ENCODE measurements at regions not wholly inside any gene's neighbourhood (a gene's known extent, or its start where the extent isn't known, plus 50 kb on each side); places are given as distances from the start of the nearest gene placed in this dataset.

GRCh38 chr2:203599509-203599908 lies 64.4 kb upstream of the RAPH1 start:
- WGBS (ENCODE audit: insufficient coverage) = 71% methylated on average over 4 of the region's 4 CpGs
- intact Hi-C loops (cut with micrococcal nuclease) = no loop called here

DNA sequence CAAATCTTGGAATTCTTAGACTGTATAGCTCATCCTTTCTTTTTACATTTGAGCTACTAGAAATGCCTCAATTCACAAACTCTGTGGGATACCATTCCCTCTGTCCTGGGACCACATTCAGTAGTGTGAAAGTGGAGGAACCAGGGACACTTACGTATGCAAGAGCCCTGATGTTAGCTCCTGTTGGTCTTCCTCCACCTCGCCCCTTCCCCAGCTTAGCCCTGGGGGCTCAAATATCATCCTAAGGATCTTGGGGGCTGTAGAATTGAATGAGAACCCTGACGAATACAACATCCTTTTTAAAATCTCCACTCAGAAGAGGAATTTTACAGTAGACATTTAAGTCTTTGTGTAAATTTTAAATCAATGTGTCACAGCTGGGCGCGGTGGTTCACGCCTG lies 65.2 kb upstream of the RAPH1 start:
- H3K36me3 Mint-ChIP-seq = no peaks in the 10 kb centered on the region
- H3K27ac Mint-ChIP-seq = no peak overlapping the region
- H3K27me3 ChIP-seq (ENCODE audit: control insufficient read depth, insufficient read depth, low read length) = peaks cover 3% of the 10 kb centered on the region
- DNase-seq (no peak), ATAC-seq (no peak)
- no peak overlapping the region for H3K4me3 Mint-ChIP-seq
- no peak overlapping the region for H3K4me3 ChIP-seq (ENCODE audit: low read length)
- no peaks in the 10 kb centered on the region for H3K36me3 ChIP-seq (ENCODE audit: control insufficient read depth, insufficient read depth, low read length)
- H3K4me1 Mint-ChIP-seq = peaks cover 6 to 8% of the 10 kb centered on the region in 2 donors
- H3K9me3 Mint-ChIP-seq = no peaks in the 10 kb centered on the region
- intact Hi-C loops (cut with micrococcal nuclease) = no loop called here
- H3K27ac ChIP-seq (ENCODE audit: low read length) = no peak overlapping the region
- peaks cover 11% of the 10 kb centered on the region for H3K4me1 ChIP-seq (ENCODE audit: control insufficient read depth, insufficient read depth, low read length)
- peaks cover 21 to 24% of the 10 kb centered on the region in 2 donors for H3K27me3 Mint-ChIP-seq (ENCODE audit: low read depth in 2 of 2)
- WGBS (ENCODE audit: insufficient coverage) = 95% methylated on average over 5 of the region's 6 CpGs
- H3K9me3 ChIP-seq (ENCODE audit: control insufficient read depth, insufficient read depth, low read length) = no peaks in the 10 kb centered on the region
- TF ChIP-seq, protein P1, sequence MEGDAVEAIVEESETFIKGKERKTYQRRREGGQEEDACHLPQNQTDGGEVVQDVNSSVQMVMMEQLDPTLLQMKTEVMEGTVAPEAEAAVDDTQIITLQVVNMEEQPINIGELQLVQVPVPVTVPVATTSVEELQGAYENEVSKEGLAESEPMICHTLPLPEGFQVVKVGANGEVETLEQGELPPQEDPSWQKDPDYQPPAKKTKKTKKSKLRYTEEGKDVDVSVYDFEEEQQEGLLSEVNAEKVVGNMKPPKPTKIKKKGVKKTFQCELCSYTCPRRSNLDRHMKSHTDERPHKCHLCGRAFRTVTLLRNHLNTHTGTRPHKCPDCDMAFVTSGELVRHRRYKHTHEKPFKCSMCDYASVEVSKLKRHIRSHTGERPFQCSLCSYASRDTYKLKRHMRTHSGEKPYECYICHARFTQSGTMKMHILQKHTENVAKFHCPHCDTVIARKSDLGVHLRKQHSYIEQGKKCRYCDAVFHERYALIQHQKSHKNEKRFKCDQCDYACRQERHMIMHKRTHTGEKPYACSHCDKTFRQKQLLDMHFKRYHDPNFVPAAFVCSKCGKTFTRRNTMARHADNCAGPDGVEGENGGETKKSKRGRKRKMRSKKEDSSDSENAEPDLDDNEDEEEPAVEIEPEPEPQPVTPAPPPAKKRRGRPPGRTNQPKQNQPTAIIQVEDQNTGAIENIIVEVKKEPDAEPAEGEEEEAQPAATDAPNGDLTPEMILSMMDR (IDR thresholded peaks at IDR 0.05) = no peak

More at GRCh38 chr2:203599509-203599908, 64.4 kb upstream of the RAPH1 start:
- peaks cover 11% of the 10 kb centered on the region for H3K4me1 ChIP-seq (ENCODE audit: control insufficient read depth, insufficient read depth, low read length)
- ATAC-seq = no peak
- H3K4me3 ChIP-seq (ENCODE audit: low read length) = no peak overlapping the region
- H3K27me3 ChIP-seq (ENCODE audit: control insufficient read depth, insufficient read depth, low read length) = peaks cover 3% of the 10 kb centered on the region
- H3K4me3 Mint-ChIP-seq = no peak overlapping the region
- H3K27ac Mint-ChIP-seq = no peak overlapping the region
- H3K27me3 Mint-ChIP-seq (ENCODE audit: low read depth in 2 of 2) = peaks cover 21 to 24% of the 10 kb centered on the region in 2 donors
- H3K4me1 Mint-ChIP-seq = peaks cover 6 to 8% of the 10 kb centered on the region in 2 donors
- H3K9me3 ChIP-seq (ENCODE audit: control insufficient read depth, insufficient read depth, low read length) = no peaks in the 10 kb centered on the region
- H3K36me3 Mint-ChIP-seq = no peaks in the 10 kb centered on the region
- H3K27ac ChIP-seq (ENCODE audit: low read length) = no peak overlapping the region
- H3K9me3 Mint-ChIP-seq = no peaks in the 10 kb centered on the region
- TF ChIP-seq, protein P1 (IDR thresholded peaks at IDR 0.05) = no peak
- no peaks in the 10 kb centered on the region for H3K36me3 ChIP-seq (ENCODE audit: control insufficient read depth, insufficient read depth, low read length)
- DNase-seq = no peak

- intact Hi-C loops (cut with micrococcal nuclease) = no loop called here
- DNase-seq (no peak), ATAC-seq (no peak)
- no peak overlapping the region for H3K27ac ChIP-seq (ENCODE audit: low read length)
- no peaks in the 10 kb centered on the region for H3K9me3 ChIP-seq (ENCODE audit: control insufficient read depth, insufficient read depth, low read length)
- H3K4me1 Mint-ChIP-seq = no peaks in the 10 kb centered on the region
- H3K27me3 ChIP-seq (ENCODE audit: control insufficient read depth, insufficient read depth, low read length) = peaks cover 3% of the 10 kb centered on the region
- no peaks in the 10 kb centered on the region for H3K36me3 ChIP-seq (ENCODE audit: control insufficient read depth, insufficient read depth, low read length)
- H3K27ac Mint-ChIP-seq = no peak overlapping the region
- H3K4me1 ChIP-seq (ENCODE audit: control insufficient read depth, insufficient read depth, low read length) = peaks cover 1% of the 10 kb centered on the region
- H3K36me3 Mint-ChIP-seq = no peaks in the 10 kb centered on the region
- TF ChIP-seq, protein P1 (IDR thresholded peaks at IDR 0.05) = no peak
- no peak overlapping the region for H3K4me3 Mint-ChIP-seq
- H3K4me3 ChIP-seq (ENCODE audit: low read length) = no peak overlapping the region
- WGBS (ENCODE audit: insufficient coverage) = 97% methylated on average over 9 of the region's 10 CpGs
- H3K27me3 Mint-ChIP-seq (ENCODE audit: low read depth in 2 of 2) = peaks cover 7 to 9% of the 10 kb centered on the region in 2 donors
- no peaks in the 10 kb centered on the region for H3K9me3 Mint-ChIP-seq
These were observed 68.6 kb upstream of the RAPH1 start for GRCh38 chr2:203603456-203604389.

Measured in natural killer cell (primary cell).